NCI-H2107 (cell line): ENCODE measurements at regions not wholly inside any gene's neighbourhood (a gene's known extent, or its start where the extent isn't known, plus 50 kb on each side); places are given as distances from the start of the nearest gene placed in this dataset.

Experiments
- DNase-seq: peaks from one replicate; lab custom pipeline; 2025; lab: John Stamatoyannopoulos, UW

GRCh38 chr12:107553211-107553765 lies 132.3 kb upstream of the PWP1 start:
- DNase-seq = no peak

GRCh38 chr12:107554941-107555340 lies 130.7 kb upstream of the PWP1 start:
- no peak for DNase-seq

GRCh38 chr12:107557026-107557425 lies 128.6 kb upstream of the PWP1 start:
- no peak for DNase-seq

GRCh38 chr12:107557589-107558100 lies 128.0 kb upstream of the PWP1 start:
- no peak for DNase-seq

- no peak for DNase-seq
Observed at GRCh38 chr12:107558141-107558815, 127.3 kb upstream of the PWP1 start.

- no peak for DNase-seq
Observed at GRCh38 chr12:107558816-107559382, 126.7 kb upstream of the PWP1 start.

- DNase-seq = no peak
Observed at GRCh38 chr12:107560165-107560898, 125.3 kb upstream of the PWP1 start.

- no peak for DNase-seq
Observed at GRCh38 chr12:107560899-107561285, 124.7 kb upstream of the PWP1 start.

- DNase-seq = no peak
Observed at GRCh38 chr12:107564946-107565345, 120.7 kb upstream of the PWP1 start.

GRCh38 chr12:107565551-107565950 lies 120.0 kb upstream of the PWP1 start:
- no peak for DNase-seq

- DNase-seq = no peak
Observed at GRCh38 chr12:107567876-107568619, 117.6 kb upstream of the PWP1 start.

GRCh38 chr12:107568718-107569117 lies 116.9 kb upstream of the PWP1 start:
- DNase-seq = no peak

GRCh38 chr12:107570721-107571120 lies 114.9 kb upstream of the PWP1 start:
- DNase-seq = no peak

- DNase-seq = no peak
Observed at GRCh38 chr12:107571492-107571891, 114.1 kb upstream of the PWP1 start.

- no peak for DNase-seq
Observed at GRCh38 chr12:107574691-107575090, 110.9 kb upstream of the PWP1 start.

GRCh38 chr12:107580750-107581618 lies 104.6 kb upstream of the PWP1 start:
- DNase-seq = no peak

GRCh38 chr12:107581619-107582015 lies 104.0 kb upstream of the PWP1 start:
- DNase-seq = no peak

GRCh38 chr12:107583551-107583950 lies 102.0 kb upstream of the PWP1 start:
- DNase-seq = no peak

GRCh38 chr12:107584563-107584962 lies 101.0 kb upstream of the PWP1 start:
- no peak for DNase-seq

GRCh38 chr12:107586256-107586970 lies 99.2 kb upstream of the PWP1 start:
- no peak for DNase-seq
